ENCODE measurements at regions not wholly inside any gene's neighbourhood (a gene's known extent, or its start where the extent isn't known, plus 50 kb on each side); places are given as distances from the start of the nearest gene placed in this dataset.
"Not testable (repeated sequence)": the region's sequence is repeated elsewhere in the genome, so short reads cannot be mapped to it uniquely, and the experiment has no call there.

DNA sequence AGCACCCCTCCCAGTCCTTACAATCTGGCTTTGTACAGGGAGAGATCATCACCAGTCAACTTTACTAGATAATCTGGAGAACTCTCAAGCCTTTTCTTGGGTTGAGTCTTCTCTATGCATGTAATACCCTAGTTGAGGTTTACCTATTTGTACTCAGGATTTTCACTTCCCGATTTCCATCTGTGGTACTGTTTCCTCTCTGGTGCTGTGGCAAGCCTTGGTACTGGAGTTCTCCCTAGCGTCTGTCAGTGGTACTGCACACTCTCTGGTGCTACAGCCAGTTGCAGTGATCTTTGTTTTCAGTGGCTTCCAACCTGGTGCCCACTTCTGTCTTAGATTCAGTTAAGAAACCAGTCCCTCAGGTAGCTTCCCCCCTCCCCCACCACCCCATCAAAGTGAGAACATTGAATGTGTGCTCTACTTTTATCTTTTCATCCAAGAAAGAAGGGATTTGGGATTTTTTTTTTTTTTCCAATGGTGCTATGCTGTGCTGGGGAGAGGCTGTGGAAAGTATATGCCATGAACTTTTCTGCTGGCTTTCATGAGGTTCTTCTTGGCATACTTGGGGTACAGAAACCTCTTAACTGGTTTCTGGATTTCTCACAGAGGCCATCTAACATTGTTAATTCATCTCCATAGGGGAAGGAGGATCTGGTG, 69.4 kb upstream of the EVL start:
- TF ChIP-seq POLR2A (IDR thresholded peaks at IDR 0.05; ENCODE audit: low read depth, low read length) (no peak), TAF1 (IDR thresholded peaks at IDR 0.05; ENCODE audit: borderline replicate concordance, low read depth, low read length) (no peak), POLR2AphosphoS5 (IDR thresholded peaks at IDR 0.05; ENCODE audit: low read depth, low read length) (no peak)
- DNase-seq (ENCODE audit: insufficient read length) (peak; percentile 42), FAIRE-seq (peak; percentile 93)

DNA sequence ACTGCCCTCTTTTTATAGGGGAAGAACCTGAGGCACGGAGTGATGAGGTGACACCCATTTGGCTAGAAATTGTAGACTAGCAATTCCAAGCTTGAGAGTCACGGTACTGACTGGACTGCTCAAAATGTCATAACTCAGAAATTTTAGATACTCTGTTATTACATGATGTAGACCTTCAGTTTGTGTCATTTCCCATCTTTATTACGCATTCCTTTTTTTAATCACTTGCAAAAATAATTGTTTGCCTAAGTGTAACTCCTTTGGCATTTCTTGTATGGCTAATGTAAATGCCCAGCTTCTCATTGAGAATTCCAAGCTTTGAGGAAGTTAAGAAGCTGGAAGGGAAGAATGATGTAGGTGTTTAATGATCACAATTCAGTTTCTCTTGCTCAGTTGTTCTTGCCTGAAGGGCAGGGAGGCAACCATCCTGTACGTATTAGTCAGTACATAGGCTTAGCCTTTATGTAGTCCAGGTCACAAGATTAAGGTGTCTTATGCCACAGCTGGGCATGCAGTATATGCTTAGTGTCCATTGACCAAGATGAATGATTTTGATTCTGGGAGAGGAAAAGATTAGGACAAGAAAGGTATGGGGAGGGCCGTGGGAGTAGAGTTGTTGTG, 68.2 kb upstream of the EVL start:
- FAIRE-seq (no peak), DNase-seq (ENCODE audit: insufficient read length) (no peak)
- no peak for TF ChIP-seq TAF1 (IDR thresholded peaks at IDR 0.05; ENCODE audit: borderline replicate concordance, low read depth, low read length)
- TF ChIP-seq POLR2AphosphoS5 (IDR thresholded peaks at IDR 0.05; ENCODE audit: low read depth, low read length): no peak
- no peak for TF ChIP-seq POLR2A (IDR thresholded peaks at IDR 0.05; ENCODE audit: low read depth, low read length)

DNA sequence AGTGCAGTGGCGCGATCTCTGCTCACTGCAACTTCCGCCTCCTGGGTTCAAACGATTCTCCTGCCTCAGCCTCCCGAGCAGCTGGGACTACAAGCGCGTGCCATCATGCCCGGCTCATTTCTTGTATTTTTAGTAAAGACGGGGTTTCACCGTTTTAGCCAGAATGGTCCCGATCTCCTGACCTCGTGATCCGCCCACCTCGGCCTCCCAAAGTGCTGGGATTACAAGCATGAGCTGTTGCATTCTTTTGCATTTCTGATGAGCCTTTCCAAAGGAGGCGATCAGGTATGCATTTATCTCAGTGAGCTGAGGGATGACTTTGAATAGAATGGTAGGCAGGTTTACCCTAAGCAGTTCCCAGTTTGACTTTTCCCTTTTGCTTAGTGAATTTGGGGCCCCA, 64.8 kb upstream of the EVL start:
- DNase-seq (ENCODE audit: insufficient read length); FAIRE-seq: not testable (repeated sequence)

DNA sequence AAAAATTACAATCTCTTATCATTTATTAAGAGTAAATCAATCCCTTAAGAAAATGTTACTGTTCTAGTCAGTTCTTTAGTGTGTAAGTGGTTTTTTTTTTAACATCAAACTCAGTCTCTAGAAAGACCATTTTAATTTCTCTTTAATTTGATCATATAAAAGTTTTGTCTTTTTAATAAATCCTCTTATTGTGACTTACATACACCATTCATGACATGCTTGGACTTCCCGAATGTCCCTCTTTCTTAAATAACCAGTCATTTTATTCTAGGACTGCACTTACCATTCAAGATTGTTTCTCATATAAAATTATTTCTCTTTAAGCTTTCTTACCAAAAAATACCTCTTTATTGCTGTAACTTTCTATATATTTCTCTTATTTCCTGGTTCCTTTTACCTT, 60.8 kb upstream of the EVL start:
- TF ChIP-seq POLR2A (IDR thresholded peaks at IDR 0.05; ENCODE audit: low read depth, low read length): no peak
- TF ChIP-seq TAF1 (IDR thresholded peaks at IDR 0.05; ENCODE audit: borderline replicate concordance, low read depth, low read length): no peak
- no peak for TF ChIP-seq POLR2AphosphoS5 (IDR thresholded peaks at IDR 0.05; ENCODE audit: low read depth, low read length)
- FAIRE-seq (no peak), DNase-seq (ENCODE audit: insufficient read length) (no peak)

DNA sequence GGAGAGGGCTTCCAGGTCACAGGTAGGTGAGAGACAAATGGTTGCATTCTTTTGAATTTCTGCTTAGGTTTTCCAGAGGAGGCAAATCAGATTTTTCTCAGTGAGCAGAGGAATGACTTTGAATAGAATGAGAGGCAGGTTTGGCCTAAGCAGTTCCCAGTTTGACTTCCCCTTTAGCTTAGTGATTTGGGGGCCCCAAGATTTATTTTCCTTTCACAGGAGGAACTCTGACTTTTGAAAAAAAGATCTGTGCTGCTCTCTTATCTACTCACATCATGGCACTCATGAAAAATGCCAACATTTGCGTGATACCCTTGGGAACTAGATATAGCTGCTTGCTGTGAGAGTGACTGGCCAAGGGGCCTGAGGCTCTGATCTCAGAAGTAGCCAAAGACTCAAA, 58.0 kb upstream of the EVL start:
- DNase-seq (ENCODE audit: insufficient read length) (no peak), FAIRE-seq (no peak)
- TF ChIP-seq TAF1 (IDR thresholded peaks at IDR 0.05; ENCODE audit: borderline replicate concordance, low read depth, low read length): no peak
- no peak for TF ChIP-seq POLR2A (IDR thresholded peaks at IDR 0.05; ENCODE audit: low read depth, low read length)
- no peak for TF ChIP-seq POLR2AphosphoS5 (IDR thresholded peaks at IDR 0.05; ENCODE audit: low read depth, low read length)

DNA sequence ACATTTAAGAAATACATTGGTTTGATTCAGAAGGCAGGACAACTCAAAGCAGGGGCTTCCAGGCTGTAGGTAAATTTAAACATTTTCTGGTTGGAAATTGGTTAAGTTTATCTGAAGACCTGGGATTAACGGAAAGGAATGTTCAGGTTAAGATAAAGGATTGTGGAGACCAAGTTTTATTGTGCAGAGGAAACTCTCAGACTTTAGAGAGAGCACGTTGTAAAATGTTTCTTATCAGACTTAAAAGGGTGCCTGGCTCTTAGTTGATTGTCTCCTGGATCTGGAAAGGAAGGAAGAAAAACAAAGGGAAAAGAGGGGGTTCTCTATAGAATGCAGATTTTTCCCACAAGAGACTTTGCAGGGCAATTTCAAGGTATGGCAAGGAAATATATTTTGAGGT, 55.4 kb upstream of the EVL start:
- DNase-seq (ENCODE audit: insufficient read length); FAIRE-seq: not testable (repeated sequence)

DNA sequence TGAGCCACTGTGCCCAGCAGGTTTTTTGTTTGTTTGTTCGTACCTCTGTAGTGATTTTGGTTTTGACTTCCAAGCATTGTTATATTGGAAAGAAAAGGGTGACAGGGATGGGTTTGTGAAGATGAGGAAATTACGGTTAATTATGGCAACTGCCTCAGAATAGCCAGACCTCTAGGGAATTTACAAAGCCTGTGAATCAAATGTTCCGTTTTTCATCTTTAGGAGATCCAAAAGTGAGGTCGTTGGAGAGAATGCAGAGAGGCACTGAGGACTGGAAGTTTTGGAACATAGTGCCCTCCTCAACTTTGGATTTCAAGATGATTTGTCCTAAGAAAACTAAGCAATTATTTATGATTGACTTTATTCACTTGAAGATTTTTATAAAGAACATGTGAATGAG, 54.5 kb upstream of the EVL start:
- DNase-seq (ENCODE audit: insufficient read length) (no peak), FAIRE-seq (no peak)
- TF ChIP-seq POLR2A (IDR thresholded peaks at IDR 0.05; ENCODE audit: low read depth, low read length): no peak
- no peak for TF ChIP-seq POLR2AphosphoS5 (IDR thresholded peaks at IDR 0.05; ENCODE audit: low read depth, low read length)
- no peak for TF ChIP-seq TAF1 (IDR thresholded peaks at IDR 0.05; ENCODE audit: borderline replicate concordance, low read depth, low read length)

DNA sequence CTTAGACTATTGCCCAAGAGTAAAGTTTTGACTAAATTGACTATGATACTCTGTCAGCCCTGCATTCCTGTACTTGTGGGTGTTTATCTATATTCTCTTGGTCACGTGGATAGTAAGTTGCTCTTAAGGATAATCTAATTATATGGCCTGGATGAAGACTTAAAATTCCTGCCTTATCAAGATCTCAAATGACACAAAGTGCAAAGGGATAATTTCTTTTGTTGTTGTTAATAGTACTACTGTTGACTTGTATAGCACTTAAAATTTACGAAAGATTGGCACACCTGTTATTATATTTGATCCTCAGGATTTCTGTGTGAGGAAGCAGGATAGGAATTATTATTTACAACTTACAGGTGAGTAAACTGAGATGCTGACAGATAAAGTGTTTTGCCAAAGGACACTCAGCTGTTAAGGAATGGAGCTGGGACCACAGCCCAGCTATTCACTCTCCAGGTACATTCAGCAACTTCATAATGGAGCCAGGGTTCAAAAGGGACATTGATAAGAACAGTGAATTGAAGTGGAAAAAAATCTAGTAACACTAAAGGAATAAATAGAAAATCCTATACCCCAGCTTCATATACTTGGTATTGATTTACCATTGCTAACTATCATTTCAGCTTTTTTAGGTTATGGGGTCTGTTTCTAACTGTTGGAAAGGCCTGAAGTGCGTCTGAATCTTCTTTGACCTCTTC, 53.4 kb upstream of the EVL start:
- DNase-seq (ENCODE audit: insufficient read length) (no peak), FAIRE-seq (no peak)
- no peak for TF ChIP-seq POLR2AphosphoS5 (IDR thresholded peaks at IDR 0.05; ENCODE audit: low read depth, low read length)
- no peak for TF ChIP-seq TAF1 (IDR thresholded peaks at IDR 0.05; ENCODE audit: borderline replicate concordance, low read depth, low read length)
- TF ChIP-seq POLR2A (IDR thresholded peaks at IDR 0.05; ENCODE audit: low read depth, low read length): no peak

DNA sequence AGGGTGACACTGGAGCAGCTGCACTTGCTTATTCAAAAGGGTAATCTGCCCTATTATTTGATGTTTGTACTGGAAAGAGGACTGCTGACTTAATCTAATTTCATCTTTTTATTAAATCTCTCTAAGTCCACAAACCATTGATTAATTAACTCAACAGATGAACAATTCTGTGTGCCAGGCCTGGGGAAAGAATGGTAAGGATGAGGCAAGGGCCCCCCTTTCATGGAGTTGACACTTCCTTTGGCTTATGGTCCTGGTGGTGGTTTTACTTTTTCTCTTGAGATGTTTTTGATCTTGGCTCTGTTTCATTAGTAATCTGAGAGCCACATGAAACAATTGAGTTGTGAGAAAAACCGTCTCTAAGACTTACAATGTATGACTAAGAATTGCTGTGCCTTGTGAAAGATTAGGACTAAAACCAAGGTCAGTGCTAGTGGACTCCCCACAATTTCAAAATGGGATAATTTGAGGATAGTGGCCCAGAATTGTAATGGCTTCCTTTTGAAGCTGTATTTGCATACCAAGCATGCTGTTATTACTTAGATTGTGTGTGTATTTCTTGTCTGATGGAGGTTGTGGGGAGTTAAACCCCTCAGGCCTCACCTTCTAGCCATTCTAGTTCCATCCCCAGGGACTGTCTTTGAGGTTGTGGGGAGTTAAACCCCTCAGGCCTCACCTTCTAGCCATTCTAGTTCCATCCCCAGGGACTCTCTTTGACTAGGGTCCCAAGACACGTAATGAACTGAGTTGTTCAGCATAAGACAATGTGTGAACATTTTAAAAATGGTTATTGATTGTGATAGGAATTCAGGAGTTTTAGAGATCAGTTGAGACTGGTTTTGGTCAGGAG, 52.5 kb upstream of the EVL start:
- FAIRE-seq: no peak
- no peak for TF ChIP-seq POLR2AphosphoS5 (IDR thresholded peaks at IDR 0.05; ENCODE audit: low read depth, low read length)
- no peak for TF ChIP-seq TAF1 (IDR thresholded peaks at IDR 0.05; ENCODE audit: borderline replicate concordance, low read depth, low read length)
- TF ChIP-seq POLR2A (IDR thresholded peaks at IDR 0.05; ENCODE audit: low read depth, low read length): no peak
- DNase-seq (ENCODE audit: insufficient read length): no peak

DNA sequence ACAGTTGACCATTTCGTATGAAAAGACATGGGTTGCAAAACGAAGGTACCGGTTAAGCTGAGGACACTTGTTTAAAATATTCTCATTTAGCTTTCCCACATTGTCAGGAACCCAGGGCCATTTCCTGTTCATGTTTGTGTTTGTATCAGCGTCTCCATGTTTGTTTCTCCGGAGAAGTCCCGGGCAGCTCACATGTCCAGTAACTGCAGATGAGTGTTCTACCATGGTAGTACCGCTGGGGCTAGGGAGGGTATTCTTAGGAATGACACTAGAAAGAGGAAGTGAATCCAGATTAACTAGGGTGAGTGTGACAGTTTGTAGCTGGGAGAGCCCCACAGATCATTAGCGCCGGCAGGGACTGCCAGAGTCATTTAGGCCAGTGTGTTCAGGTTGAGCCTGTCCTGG, 50.0 kb upstream of the EVL start:
- TF ChIP-seq TAF1 (IDR thresholded peaks at IDR 0.05; ENCODE audit: borderline replicate concordance, low read depth, low read length) (no peak), POLR2AphosphoS5 (IDR thresholded peaks at IDR 0.05; ENCODE audit: low read depth, low read length) (no peak), POLR2A (IDR thresholded peaks at IDR 0.05; ENCODE audit: low read depth, low read length) (no peak; the same call in 1 of the 2 replicates)
- peak; percentile 77 for FAIRE-seq
- peak; percentile 41 for DNase-seq (ENCODE audit: insufficient read length)
